K562 (cell line): ENCODE measurements at regions not wholly inside any gene's neighbourhood (a gene's known extent, or its start where the extent isn't known, plus 50 kb on each side); places are given as distances from the start of the nearest gene placed in this dataset.

ENCODE experiments used
- ATAC-seq: fragments of 200-7000 bp; cut with Tn5 transposase; 3 replicates; pipeline ENCODE4 v1.9.1; 2020; ENCODE audit warnings: moderate library complexity
- BruUV-seq: library from RNA; stranded (reverse); fragments of 400-500 nt; replicated peaks from 2 replicates; lab custom pipeline; 2021; lab: Mats Ljungman, UMichigan
- CTCF ChIA-PET: fragments of 300-600 bp; formaldehyde crosslinking; extraction: SDS; loops from one replicate; lab custom pipeline; 2021; ENCODE audit warnings: low intra/inter-chr PET ratio; lab: Yijun Ruan, JAX
- POLR2A ChIA-PET: fragments of 300-600, 350-650 bp; sonication (Branson Sonifier 250); formaldehyde crosslinking; extraction: SDS; loops from one replicate; lab custom pipeline; 2021; ENCODE audit warnings: antibody characterized with exemption, inconsistent platforms; lab: Yijun Ruan, JAX
- DNase-seq, 4 experiments: peaks; one replicate each; pipeline versions ENCODE4 v3.0.0 to v3.0.0-alpha.2; 2011 to 2018; ENCODE audit warnings: low spot score in 3 of 4, mixed read lengths in 3 of 4; ENCODE audit errors: extremely low read depth in 1 of 4
- FAIRE-seq: peaks from 2 replicates; lab custom pipeline; 2011; peaks lifted over from hg19 to GRCh38; lab: Jason Lieb, UNC
- H2AFZ ChIP-seq: 2 replicates; pipeline ENCODE4 v1.6.0; 2011; ENCODE audit warnings: low read depth, low read length, control low read depth, inconsistent platforms
- H3K27ac ChIP-seq: fragments of 200-600 bp; 3 replicates; pipeline ENCODE4 v1.8.0; 2011; ENCODE audit warnings: low read depth, mild to moderate bottlenecking, control low read depth, inconsistent platforms, low read length, moderate library complexity, mixed read lengths; ENCODE audit errors: extremely low read depth
- H3K27me3 ChIP-seq, 2 experiments: fragments of 300-600 bp in 1 of 2; 2 replicates in 1 of 2; 3 replicates in 1 of 2; pipeline versions ENCODE4 v1.6.0 to v1.8.0; 2011; ENCODE audit warnings: inconsistent platforms in 2 of 2, low read length in 2 of 2, mild to moderate bottlenecking in 1 of 2, mixed read lengths in 1 of 2, moderate library complexity in 1 of 2; ENCODE audit not compliant: control insufficient read depth in 2 of 2, insufficient read depth in 2 of 2
- H3K36me3 ChIP-seq: fragments of 300-600 bp; 3 replicates; pipeline ENCODE4 v1.8.0; 2011; ENCODE audit warnings: mild to moderate bottlenecking, low read length, inconsistent platforms; ENCODE audit not compliant: control insufficient read depth, insufficient read depth
- H3K4me1 ChIP-seq, 2 experiments: fragments of 200-600 bp in 1 of 2; replicated peaks in 1 of 2; 2 replicates in 1 of 2; 3 replicates in 1 of 2; pipeline versions ENCODE4 v1.5.1 to v1.8.0; 2011; ENCODE audit warnings: inconsistent platforms in 2 of 2, low read length in 2 of 2, mild to moderate bottlenecking in 1 of 2, mixed read lengths in 1 of 2, moderate library complexity in 1 of 2; ENCODE audit not compliant: control insufficient read depth in 2 of 2, insufficient read depth in 2 of 2
- H3K4me2 ChIP-seq: 2 replicates; pipeline ENCODE4 v1.6.1; 2011; ENCODE audit warnings: low read length, control low read depth, inconsistent platforms, mixed read lengths; ENCODE audit not compliant: insufficient read depth
- H3K4me3 ChIP-seq: fragments of 200-600 bp; sonication (generic), shearing (Covaris generic); 2 replicates; pipeline ENCODE4 v1.5.1; 2016; ENCODE audit warnings: control low read depth, inconsistent platforms
- H3K79me2 ChIP-seq: fragments of 200-600 bp; 3 replicates; pipeline ENCODE4 v1.8.0; 2011; ENCODE audit warnings: low read length, inconsistent platforms; ENCODE audit not compliant: control insufficient read depth, insufficient read depth
- H3K9ac ChIP-seq, 2 experiments: 2 replicates each; pipeline versions ENCODE4 v1.6.0 to v1.6.1; 2011; ENCODE audit warnings: low read depth in 2 of 2, low read length in 2 of 2, control low read depth in 1 of 2, inconsistent platforms in 1 of 2, mild to moderate bottlenecking in 1 of 2, mixed read lengths in 1 of 2; ENCODE audit not compliant: insufficient read depth in 1 of 2
- H3K9me1 ChIP-seq: one replicate; pipeline ENCODE4 v1.6.0; 2011; ENCODE audit warnings: inconsistent platforms, mild to moderate bottlenecking, low read length, moderate library complexity; ENCODE audit not compliant: control insufficient read depth, insufficient read depth
- H3K9me3 ChIP-seq: replicated peaks from 2 replicates; pipeline ENCODE4 v1.5.1; 2011; ENCODE audit warnings: low read depth, low read length, inconsistent platforms; ENCODE audit not compliant: control insufficient read depth, insufficient read depth
- H4K20me1 ChIP-seq: replicated peaks from 2 replicates; pipeline ENCODE4 v1.6.1; 2011; ENCODE audit warnings: low read length, inconsistent platforms, mixed read lengths; ENCODE audit not compliant: control insufficient read depth, insufficient read depth
- BRF1 ChIP-seq: IDR thresholded peaks from 3 replicates; pipeline ENCODE4 v1.6.1; 2011; ENCODE audit warnings: borderline replicate concordance, mild to moderate bottlenecking; ENCODE audit not compliant: insufficient read length; ENCODE audit errors: extremely low read depth
- ELF1 ChIP-seq: fragments of 200-800 bp; sonication (Bioruptor generic); IDR thresholded peaks from 2 replicates; pipeline ENCODE4 v1.6.1; 2016; ENCODE audit warnings: missing genetic modification characterization, missing compliant biosample characterization
- EWSR1 ChIP-seq: fragments of 450-650 bp; IDR thresholded peaks from 2 replicates; pipeline ENCODE4 v1.6.1; 2018; ENCODE audit warnings: borderline replicate concordance, mild to moderate bottlenecking, low read depth, moderate library complexity; ENCODE audit not compliant: partially characterized antibody
- FOXJ3 ChIP-seq: sonication (generic); formaldehyde crosslinking; IDR thresholded peaks from 2 replicates; pipeline ENCODE4 v1.4.0; 2020; ENCODE audit warnings: mild to moderate bottlenecking, missing genetic modification reagents
- GATA2 ChIP-seq: sonication (generic); formaldehyde crosslinking; IDR thresholded peaks from 2 replicates; pipeline ENCODE4 v1.4.0; 2020; ENCODE audit warnings: mild to moderate bottlenecking, missing genetic modification reagents
- POLR2H ChIP-seq: IDR thresholded peaks from 2 replicates; pipeline ENCODE4 v1.6.1; 2016; ENCODE audit warnings: missing genetic modification characterization, low read depth, mild to moderate bottlenecking, control low read depth, missing compliant biosample characterization, moderate library complexity
- SREBF2 ChIP-seq: sonication (generic); formaldehyde crosslinking; IDR thresholded peaks from 2 replicates; pipeline ENCODE4 v1.4.0; 2020; ENCODE audit warnings: mild to moderate bottlenecking, missing genetic modification reagents
- ZNF764 ChIP-seq: fragments of 250-450 bp; sonication (Bioruptor Pico); IDR thresholded peaks from 2 replicates; pipeline ENCODE4 v1.4.0; 2020; ENCODE audit warnings: low read depth, mild to moderate bottlenecking, moderate library complexity
- WGBS: fragments of 100-300 bp; shearing (Covaris generic); methylation state at CpG from one replicate; pipeline ENCODE4 v1.1.6; 2016; ENCODE audit warnings: low coverage, mixed read lengths; ENCODE audit not compliant: insufficient coverage; ENCODE audit errors: missing lambda C conversion rate; 5-methylcytosine and 5-hydroxymethylcytosine counted together
- in situ Hi-C: fragments of 300-500 bp; cut with MboI; formaldehyde crosslinking; loops from 4 replicates; pipeline ENCODE4 v1.15.0; 2018; ENCODE audit warnings: inconsistent platforms, mixed read lengths
- intact Hi-C: fragments of 100-400 bp; cut with micrococcal nuclease; formaldehyde crosslinking; loops from 2 replicates; pipeline ENCODE4 v1.14.2; 2022
- TF ChIP-seq, protein P1 (sequence below): fragments of 450-650 bp; IDR thresholded peaks from 2 replicates; pipeline ENCODE4 v1.6.1; 2018; ENCODE audit not compliant: partially characterized antibody
- TF ChIP-seq, protein P2 (sequence below), 2 experiments: fragments of 450-650 bp; IDR thresholded peaks; 2 replicates each; pipeline ENCODE4 v1.6.1; 2018; ENCODE audit warnings: mild to moderate bottlenecking in 2 of 2, low read depth in 1 of 2; ENCODE audit not compliant: partially characterized antibody in 2 of 2
- TF ChIP-seq, protein P3 (sequence below): fragments of 450-650 bp; IDR thresholded peaks from 2 replicates; pipeline ENCODE4 v1.6.1; 2016; ENCODE audit warnings: missing biosample characterization, missing genetic modification characterization
- TF ChIP-seq, protein P4 (sequence below): fragments of 450-650 bp; IDR thresholded peaks from 2 replicates; pipeline ENCODE4 v1.6.1; 2016; ENCODE audit warnings: low read depth, mild to moderate bottlenecking, moderate library complexity

DNA sequence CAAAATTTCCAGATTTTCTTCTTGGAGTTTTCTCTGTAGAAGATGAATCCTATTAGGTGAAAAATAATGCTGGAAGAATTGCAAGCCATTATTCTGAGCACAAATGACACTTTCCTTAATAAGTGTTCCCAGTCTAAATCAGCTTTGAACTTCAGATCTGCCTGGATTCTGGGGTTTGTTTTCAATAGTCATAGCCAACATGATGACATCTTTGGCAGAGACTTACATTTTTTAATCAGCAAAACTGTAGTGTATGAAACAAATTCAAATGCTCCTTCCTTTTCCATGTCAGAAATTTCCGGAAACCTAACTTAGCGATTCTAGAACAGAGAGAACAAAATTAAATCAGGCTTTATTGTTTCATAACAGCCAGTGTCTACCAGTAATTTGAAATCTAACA is 88.5 kb downstream of the TSPAN8 start (continued):
- TF ChIP-seq, protein P1, sequence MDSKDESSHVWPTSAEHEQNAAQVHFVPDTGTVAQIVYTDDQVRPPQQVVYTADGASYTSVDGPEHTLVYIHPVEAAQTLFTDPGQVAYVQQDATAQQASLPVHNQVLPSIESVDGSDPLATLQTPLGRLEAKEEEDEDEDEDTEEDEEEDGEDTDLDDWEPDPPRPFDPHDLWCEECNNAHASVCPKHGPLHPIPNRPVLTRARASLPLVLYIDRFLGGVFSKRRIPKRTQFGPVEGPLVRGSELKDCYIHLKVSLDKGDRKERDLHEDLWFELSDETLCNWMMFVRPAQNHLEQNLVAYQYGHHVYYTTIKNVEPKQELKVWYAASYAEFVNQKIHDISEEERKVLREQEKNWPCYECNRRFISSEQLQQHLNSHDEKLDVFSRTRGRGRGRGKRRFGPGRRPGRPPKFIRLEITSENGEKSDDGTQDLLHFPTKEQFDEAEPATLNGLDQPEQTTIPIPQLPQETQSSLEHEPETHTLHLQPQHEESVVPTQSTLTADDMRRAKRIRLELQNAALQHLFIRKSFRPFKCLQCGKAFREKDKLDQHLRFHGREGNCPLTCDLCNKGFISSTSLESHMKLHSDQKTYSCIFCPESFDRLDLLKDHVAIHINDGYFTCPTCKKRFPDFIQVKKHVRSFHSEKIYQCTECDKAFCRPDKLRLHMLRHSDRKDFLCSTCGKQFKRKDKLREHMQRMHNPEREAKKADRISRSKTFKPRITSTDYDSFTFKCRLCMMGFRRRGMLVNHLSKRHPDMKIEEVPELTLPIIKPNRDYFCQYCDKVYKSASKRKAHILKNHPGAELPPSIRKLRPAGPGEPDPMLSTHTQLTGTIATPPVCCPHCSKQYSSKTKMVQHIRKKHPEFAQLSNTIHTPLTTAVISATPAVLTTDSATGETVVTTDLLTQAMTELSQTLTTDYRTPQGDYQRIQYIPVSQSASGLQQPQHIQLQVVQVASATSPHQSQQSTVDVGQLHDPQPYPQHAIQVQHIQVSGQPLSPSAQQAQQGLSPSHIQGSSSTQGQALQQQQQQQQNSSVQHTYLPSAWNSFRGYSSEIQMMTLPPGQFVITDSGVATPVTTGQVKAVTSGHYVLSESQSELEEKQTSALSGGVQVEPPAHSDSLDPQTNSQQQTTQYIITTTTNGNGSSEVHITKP = no peak

DNA sequence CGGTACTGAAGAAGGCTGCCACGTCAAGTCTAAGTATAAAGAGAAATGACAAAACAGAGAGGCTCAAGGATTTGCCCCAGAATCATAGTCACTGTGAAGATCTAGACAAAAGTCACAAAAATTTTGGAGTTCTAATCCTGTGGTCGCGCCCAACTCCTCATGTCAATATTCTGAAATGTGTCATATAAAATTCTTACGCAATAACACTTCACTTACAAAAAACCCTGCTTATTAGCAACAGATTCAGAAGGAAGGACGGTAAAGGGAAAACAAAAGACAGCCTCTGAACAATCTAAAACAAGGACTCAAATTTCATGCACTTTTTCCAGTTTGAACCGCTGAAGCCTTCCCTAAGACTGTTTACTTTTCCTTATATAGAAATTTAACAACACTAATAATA is 94.7 kb downstream of the TSPAN8 start:
- H3K36me3 ChIP-seq = no peaks in the 10 kb centered on the region
- no peak overlapping the region for H2AFZ ChIP-seq
- H3K9me1 ChIP-seq = no peaks in the 10 kb centered on the region
- no peaks in the 10 kb centered on the region for H4K20me1 ChIP-seq
- no peak for FAIRE-seq
- POLR2A ChIA-PET = no interaction called here
- H3K4me1 ChIP-seq = no peaks in the 10 kb centered on the region
- BruUV-seq = no TSS peak
- WGBS = 1% methylated on average over 7 of the region's 7 CpGs
- H3K4me3 ChIP-seq = no peak overlapping the region
- no peak overlapping the region for H3K27ac ChIP-seq
- H3K9ac ChIP-seq = no peak overlapping the region
- H3K27me3 ChIP-seq = no peaks in the 10 kb centered on the region; a peak in 1 of 5 replicates
- in situ Hi-C loops (no loop called here), intact Hi-C loops (no loop called here)
- H3K9me3 ChIP-seq = no peaks in the 10 kb centered on the region
- CTCF ChIA-PET = no interaction called here
- DNase-seq = no peak
- H3K79me2 ChIP-seq = no peaks in the 10 kb centered on the region
- H3K4me2 ChIP-seq = no peak overlapping the region
- no peak for ATAC-seq
- TF ChIP-seq GATA2 (no peak), POLR2H (tag) (no peak), BRF1 (no peak), FOXJ3 (CRISPR knock-in tag) (no peak), ZNF764 (CRISPR knock-in tag) (no peak), ELF1 (tag) (no peak), EWSR1 (no peak), SREBF2 (CRISPR knock-in tag) (no peak)
- TF ChIP-seq, protein P2, sequence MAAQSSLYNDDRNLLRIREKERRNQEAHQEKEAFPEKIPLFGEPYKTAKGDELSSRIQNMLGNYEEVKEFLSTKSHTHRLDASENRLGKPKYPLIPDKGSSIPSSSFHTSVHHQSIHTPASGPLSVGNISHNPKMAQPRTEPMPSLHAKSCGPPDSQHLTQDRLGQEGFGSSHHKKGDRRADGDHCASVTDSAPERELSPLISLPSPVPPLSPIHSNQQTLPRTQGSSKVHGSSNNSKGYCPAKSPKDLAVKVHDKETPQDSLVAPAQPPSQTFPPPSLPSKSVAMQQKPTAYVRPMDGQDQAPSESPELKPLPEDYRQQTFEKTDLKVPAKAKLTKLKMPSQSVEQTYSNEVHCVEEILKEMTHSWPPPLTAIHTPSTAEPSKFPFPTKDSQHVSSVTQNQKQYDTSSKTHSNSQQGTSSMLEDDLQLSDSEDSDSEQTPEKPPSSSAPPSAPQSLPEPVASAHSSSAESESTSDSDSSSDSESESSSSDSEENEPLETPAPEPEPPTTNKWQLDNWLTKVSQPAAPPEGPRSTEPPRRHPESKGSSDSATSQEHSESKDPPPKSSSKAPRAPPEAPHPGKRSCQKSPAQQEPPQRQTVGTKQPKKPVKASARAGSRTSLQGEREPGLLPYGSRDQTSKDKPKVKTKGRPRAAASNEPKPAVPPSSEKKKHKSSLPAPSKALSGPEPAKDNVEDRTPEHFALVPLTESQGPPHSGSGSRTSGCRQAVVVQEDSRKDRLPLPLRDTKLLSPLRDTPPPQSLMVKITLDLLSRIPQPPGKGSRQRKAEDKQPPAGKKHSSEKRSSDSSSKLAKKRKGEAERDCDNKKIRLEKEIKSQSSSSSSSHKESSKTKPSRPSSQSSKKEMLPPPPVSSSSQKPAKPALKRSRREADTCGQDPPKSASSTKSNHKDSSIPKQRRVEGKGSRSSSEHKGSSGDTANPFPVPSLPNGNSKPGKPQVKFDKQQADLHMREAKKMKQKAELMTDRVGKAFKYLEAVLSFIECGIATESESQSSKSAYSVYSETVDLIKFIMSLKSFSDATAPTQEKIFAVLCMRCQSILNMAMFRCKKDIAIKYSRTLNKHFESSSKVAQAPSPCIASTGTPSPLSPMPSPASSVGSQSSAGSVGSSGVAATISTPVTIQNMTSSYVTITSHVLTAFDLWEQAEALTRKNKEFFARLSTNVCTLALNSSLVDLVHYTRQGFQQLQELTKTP (IDR thresholded peaks at IDR 0.05; ENCODE audit: low read depth in 1 of 2, partially characterized antibody in 2 of 2) = no peak
- TF ChIP-seq, protein P3, sequence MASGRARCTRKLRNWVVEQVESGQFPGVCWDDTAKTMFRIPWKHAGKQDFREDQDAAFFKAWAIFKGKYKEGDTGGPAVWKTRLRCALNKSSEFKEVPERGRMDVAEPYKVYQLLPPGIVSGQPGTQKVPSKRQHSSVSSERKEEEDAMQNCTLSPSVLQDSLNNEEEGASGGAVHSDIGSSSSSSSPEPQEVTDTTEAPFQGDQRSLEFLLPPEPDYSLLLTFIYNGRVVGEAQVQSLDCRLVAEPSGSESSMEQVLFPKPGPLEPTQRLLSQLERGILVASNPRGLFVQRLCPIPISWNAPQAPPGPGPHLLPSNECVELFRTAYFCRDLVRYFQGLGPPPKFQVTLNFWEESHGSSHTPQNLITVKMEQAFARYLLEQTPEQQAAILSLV = 0 out of 2 replicates have a peak, but pooled peaks have one; percentile 34
- TF ChIP-seq, protein P4, sequence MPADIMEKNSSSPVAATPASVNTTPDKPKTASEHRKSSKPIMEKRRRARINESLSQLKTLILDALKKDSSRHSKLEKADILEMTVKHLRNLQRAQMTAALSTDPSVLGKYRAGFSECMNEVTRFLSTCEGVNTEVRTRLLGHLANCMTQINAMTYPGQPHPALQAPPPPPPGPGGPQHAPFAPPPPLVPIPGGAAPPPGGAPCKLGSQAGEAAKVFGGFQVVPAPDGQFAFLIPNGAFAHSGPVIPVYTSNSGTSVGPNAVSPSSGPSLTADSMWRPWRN = no peak
